Spleen (tissue), 7 donors: ENCODE measurements at regions not wholly inside any gene's neighbourhood (a gene's known extent, or its start where the extent isn't known, plus 50 kb on each side); places are given as distances from the start of the nearest gene placed in this dataset.
"Not testable (repeated sequence)": the region's sequence is repeated elsewhere in the genome, so short reads cannot be mapped to it uniquely, and the experiment has no call there.

ENCODE experiments used
- CTCF ChIP-seq, 11 experiments: fragments of 200-600 bp in 7 of 11; fragments of 450-650 bp in 4 of 11; sonication (generic) in 4 of 11; IDR thresholded peaks in 8 of 11; conservative IDR thresholded peaks in 3 of 11; 1 replicate in 7 of 11; 2 replicates in 4 of 11; pipeline versions ENCODE4 v1.4.0 to v1.8.0; 2016 to 2021; ENCODE audit warnings: antibody characterized with exemption in 11 of 11, inconsistent platforms in 4 of 11, mild to moderate bottlenecking in 1 of 11
- POLR2A ChIP-seq, 3 donors: fragments of 450-650 bp; IDR thresholded peaks; one replicate each; pipeline ENCODE4 v1.5.1; 2017; ENCODE audit warnings: antibody characterized with exemption in 3 of 3, mild to moderate bottlenecking in 1 of 3
- POLR2AphosphoS5 ChIP-seq, 3 donors: sonication (generic); formaldehyde crosslinking; IDR thresholded peaks; one replicate each; pipeline ENCODE4 v1.5.1; 2017; ENCODE audit warnings: antibody characterized with exemption in 3 of 3
- donor health status: DM: no; HTN: no; CAD: no; lungs with moderate emphysema.
- donor health status: DM: no; HTN: no; CAD: no.
- donor health status: DM: no; HTN: no; CAD: no.

GRCh38 chr2:83877261-83877660 is 581.8 kb downstream of the SUCLG1 start:
- not testable (repeated sequence) for TF ChIP-seq POLR2AphosphoS5 (IDR thresholded peaks at IDR 0.05); CTCF (IDR thresholded peaks at IDR 0.05 in 8 of 11, conservative IDR thresholded peaks at IDR 0.05 in 3 of 11); POLR2A (IDR thresholded peaks at IDR 0.05)
